C4-2B (cell line): ENCODE measurements at regions not wholly inside any gene's neighbourhood (a gene's known extent, or its start where the extent isn't known, plus 50 kb on each side); places are given as distances from the start of the nearest gene placed in this dataset.

ENCODE experiments used
- H3K27ac ChIP-seq: fragments of 450-650 bp; 2 replicates; pipeline ENCODE4 v1.5.1; 2017
- CTCF ChIP-seq: fragments of 450-650 bp; conservative IDR thresholded peaks from 2 replicates; pipeline ENCODE4 v1.5.1; 2017; ENCODE audit warnings: mild to moderate bottlenecking
- ZFX ChIP-seq: fragments of 450-650 bp; IDR thresholded peaks from 2 replicates; pipeline ENCODE4 v1.6.1; 2017

- no peak for TF ChIP-seq CTCF
- TF ChIP-seq ZFX: no peak
- H3K27ac ChIP-seq: no peak overlapping the region
These were observed 1574.2 kb upstream of the ACVR2A start for GRCh38 chr2:146270618-146271017.

- TF ChIP-seq ZFX (no peak), CTCF (no peak)
- H3K27ac ChIP-seq: no peak overlapping the region
These were observed 1577.7 kb upstream of the ACVR2A start for GRCh38 chr2:146267093-146267492.

- H3K27ac ChIP-seq: no peak overlapping the region
- TF ChIP-seq CTCF (no peak), ZFX (no peak)
These were observed 1579.2 kb upstream of the ACVR2A start for GRCh38 chr2:146265656-146266055.

GRCh38 chr2:146262606-146263005, 1582.2 kb upstream of the ACVR2A start:
- no peak for TF ChIP-seq CTCF
- no peak for TF ChIP-seq ZFX
- no peak overlapping the region for H3K27ac ChIP-seq

GRCh38 chr2:146260551-146260950, 1584.3 kb upstream of the ACVR2A start:
- no peak overlapping the region for H3K27ac ChIP-seq
- TF ChIP-seq ZFX (no peak), CTCF (no peak)

- TF ChIP-seq ZFX (no peak), CTCF (no peak)
- H3K27ac ChIP-seq: no peak overlapping the region
These were observed 1585.0 kb upstream of the ACVR2A start for GRCh38 chr2:146259816-146260215.

- H3K27ac ChIP-seq: no peak overlapping the region
- TF ChIP-seq CTCF (no peak), ZFX (no peak)
These were observed 1586.8 kb upstream of the ACVR2A start for GRCh38 chr2:146258071-146258470.
